Mucosa of rectum (tissue), 2 donors: ENCODE measurements at regions not wholly inside any gene's neighbourhood (a gene's known extent, or its start where the extent isn't known, plus 50 kb on each side); places are given as distances from the start of the nearest gene placed in this dataset.

Experiments used
- H3K27ac ChIP-seq, 2 donors: one replicate each; pipeline ENCODE4 v1.7.0; 2013; ENCODE audit warnings: inconsistent platforms in 2 of 2, low read depth in 2 of 2, low read length in 2 of 2
- H3K27me3 ChIP-seq, 2 donors: one replicate each; pipeline ENCODE4 v1.7.0; 2013; ENCODE audit warnings: low read length in 2 of 2; ENCODE audit not compliant: control insufficient read depth in 2 of 2, insufficient read depth in 2 of 2
- H3K36me3 ChIP-seq, 2 donors: one replicate each; pipeline ENCODE4 v1.7.0; 2013; ENCODE audit warnings: low read length in 2 of 2; ENCODE audit not compliant: control insufficient read depth in 2 of 2, insufficient read depth in 2 of 2
- H3K4me1 ChIP-seq, 2 donors: one replicate each; pipeline ENCODE4 v1.7.0; 2013; ENCODE audit warnings: low read length in 2 of 2, mild to moderate bottlenecking in 1 of 2; ENCODE audit not compliant: control insufficient read depth in 2 of 2, insufficient read depth in 2 of 2
- H3K4me3 ChIP-seq, 2 donors: one replicate each; pipeline ENCODE4 v1.7.0; 2013; ENCODE audit warnings: low read length in 2 of 2
- H3K9ac ChIP-seq, 2 donors: one replicate each; pipeline ENCODE4 v1.7.0; 2013; ENCODE audit warnings: low read length in 2 of 2, low read depth in 1 of 2, mild to moderate bottlenecking in 1 of 2
- H3K9me3 ChIP-seq, 2 donors: one replicate each; pipeline ENCODE4 v1.7.0; 2013; ENCODE audit warnings: low read length in 2 of 2; ENCODE audit not compliant: control insufficient read depth in 2 of 2
- donor health status: healthy.
- donor health status: Normal muscosa, but diverticular disease.

- Histone ChIP-seq H3K27me3 (no peaks in the 10 kb centered on the region), H3K4me3 (no peak overlapping the region), H3K36me3 (no peaks in the 10 kb centered on the region), H3K27ac (no peak overlapping the region), H3K9me3 (no peaks in the 10 kb centered on the region), H3K4me1 (no peaks in the 10 kb centered on the region), H3K9ac (no peak overlapping the region)
Measured at GRCh38 chr10:125214283-125214570, 53.9 kb upstream of the CTBP2 start.

- H3K27ac ChIP-seq: no peak overlapping the region
- H3K9me3 ChIP-seq: no peaks in the 10 kb centered on the region
- H3K36me3 ChIP-seq: no peaks in the 10 kb centered on the region
- H3K4me1 ChIP-seq: no peaks in the 10 kb centered on the region
- no peak overlapping the region for H3K9ac ChIP-seq
- H3K4me3 ChIP-seq: no peak overlapping the region
- H3K27me3 ChIP-seq: no peaks in the 10 kb centered on the region
Measured at GRCh38 chr10:125213541-125214282, 53.3 kb upstream of the CTBP2 start.

GRCh38 chr10:125212150-125212809 is 51.9 kb upstream of the CTBP2 start:
- Histone ChIP-seq H3K27ac (no peak overlapping the region), H3K9ac (no peak overlapping the region), H3K4me1 (no peaks in the 10 kb centered on the region), H3K36me3 (no peaks in the 10 kb centered on the region), H3K27me3 (no peaks in the 10 kb centered on the region), H3K4me3 (no peak overlapping the region), H3K9me3 (no peaks in the 10 kb centered on the region)
